Calu3 (cell line): ENCODE measurements at regions not wholly inside any gene's neighbourhood (a gene's known extent, or its start where the extent isn't known, plus 50 kb on each side); places are given as distances from the start of the nearest gene placed in this dataset.

Source experiments
- BruUV-seq: library from RNA; stranded (reverse); fragments of 400-500 nt; replicated peaks from 2 replicates; lab custom pipeline; 2021; lab: Mats Ljungman, UMichigan
- CTCF ChIA-PET: fragments of 300-600 bp; sonication (Branson Sonifier 250); formaldehyde crosslinking; loops from one replicate; lab custom pipeline; 2022; ENCODE audit warnings: antibody characterized with exemption; lab: Charles Lee
- DNase-seq: peaks from one replicate; pipeline ENCODE4 v3.0.0; 2022
- H3K27ac Mint-ChIP-seq: one replicate; pipeline ENCODE4 v1.8.0; 2022; ENCODE audit warnings: mixed read lengths; ENCODE audit not compliant: unreplicated experiment
- H3K27me3 Mint-ChIP-seq: one replicate; pipeline ENCODE4 v1.8.0; 2022; ENCODE audit warnings: mixed read lengths; ENCODE audit not compliant: unreplicated experiment
- H3K36me3 Mint-ChIP-seq: one replicate; pipeline ENCODE4 v1.8.0; 2022; ENCODE audit warnings: mild to moderate bottlenecking, moderate library complexity, mixed read lengths; ENCODE audit not compliant: insufficient read depth, unreplicated experiment
- H3K4me1 Mint-ChIP-seq: one replicate; pipeline ENCODE4 v1.8.0; 2022; ENCODE audit warnings: mild to moderate bottlenecking, low read depth, mixed read lengths; ENCODE audit not compliant: unreplicated experiment
- H3K4me3 Mint-ChIP-seq: one replicate; pipeline ENCODE4 v1.8.0; 2022; ENCODE audit warnings: mild to moderate bottlenecking, low read depth, moderate library complexity, mixed read lengths; ENCODE audit not compliant: unreplicated experiment
- H3K9me3 Mint-ChIP-seq: one replicate; pipeline ENCODE4 v1.8.0; 2022; ENCODE audit warnings: low read depth, mixed read lengths; ENCODE audit not compliant: unreplicated experiment
- CTCF ChIP-seq: fragments of 200-600 bp; IDR thresholded peaks from one replicate; pipeline ENCODE4 v1.8.0; 2022; ENCODE audit warnings: antibody characterized with exemption; ENCODE audit not compliant: unreplicated experiment
- intact Hi-C: fragments of 100-400 bp; cut with micrococcal nuclease; formaldehyde crosslinking; loops from one replicate; pipeline ENCODE4 v1.10.0; 2022; ENCODE audit not compliant: unreplicated experiment

GRCh38 chr10:56920601-56921261 lies 559.7 kb upstream of the ZWINT start:
- TF ChIP-seq CTCF = no peak
- H3K27me3 Mint-ChIP-seq = no peaks in the 10 kb centered on the region
- no peak overlapping the region for H3K4me3 Mint-ChIP-seq
- no peak for DNase-seq
- no peaks in the 10 kb centered on the region for H3K36me3 Mint-ChIP-seq
- CTCF ChIA-PET = no interaction called here
- no peak overlapping the region for H3K27ac Mint-ChIP-seq
- intact Hi-C loops = no loop called here
- BruUV-seq = no TSS peak
- peaks cover 6% of the 10 kb centered on the region for H3K9me3 Mint-ChIP-seq
- H3K4me1 Mint-ChIP-seq = no peaks in the 10 kb centered on the region

GRCh38 chr10:56912043-56912442 lies 551.0 kb upstream of the ZWINT start:
- DNase-seq = no peak
- Mint-ChIP-seq H3K27ac (no peak overlapping the region), H3K27me3 (no peaks in the 10 kb centered on the region), H3K4me3 (no peak overlapping the region), H3K36me3 (no peaks in the 10 kb centered on the region), H3K9me3 (peaks cover 3% of the 10 kb centered on the region), H3K4me1 (no peaks in the 10 kb centered on the region)
- CTCF ChIA-PET = no interaction called here
- no TSS peak for BruUV-seq
- TF ChIP-seq CTCF = no peak
- intact Hi-C loops = no loop called here

GRCh38 chr10:56905051-56905450 lies 544.0 kb upstream of the ZWINT start:
- Mint-ChIP-seq H3K4me3 (no peak overlapping the region), H3K27ac (no peak overlapping the region), H3K4me1 (peaks cover 5% of the 10 kb centered on the region), H3K36me3 (no peaks in the 10 kb centered on the region), H3K9me3 (no peaks in the 10 kb centered on the region), H3K27me3 (no peaks in the 10 kb centered on the region)
- intact Hi-C loops = no loop called here
- no TSS peak for BruUV-seq
- DNase-seq = no peak
- TF ChIP-seq CTCF = no peak
- CTCF ChIA-PET = interaction anchor here (0.6 kb wide), 1 partner anchor 889 kb away, joined by 3 read pairs; no protein-coding TSS in a partner anchor

GRCh38 chr10:56902554-56902953 lies 541.5 kb upstream of the ZWINT start:
- H3K27ac Mint-ChIP-seq = no peak overlapping the region
- no peak for DNase-seq
- H3K9me3 Mint-ChIP-seq = no peaks in the 10 kb centered on the region
- TF ChIP-seq CTCF = no peak
- H3K36me3 Mint-ChIP-seq = no peaks in the 10 kb centered on the region
- intact Hi-C loops = no loop called here
- peaks cover 5% of the 10 kb centered on the region for H3K4me1 Mint-ChIP-seq
- H3K27me3 Mint-ChIP-seq = no peaks in the 10 kb centered on the region
- no peak overlapping the region for H3K4me3 Mint-ChIP-seq
- no TSS peak for BruUV-seq
- CTCF ChIA-PET = interaction anchor here (1.3 kb wide), 1 partner anchor 17 kb away, joined by 3 read pairs; no protein-coding TSS in a partner anchor
